Adrenal gland (tissue), 9 donors: ENCODE measurements at regions not wholly inside any gene's neighbourhood (a gene's known extent, or its start where the extent isn't known, plus 50 kb on each side); places are given as distances from the start of the nearest gene placed in this dataset.

Experiments used
- DNase-seq, 7 donors: peaks; one replicate each; pipeline ENCODE4 v3.0.0-alpha.2; 2019 to 2020
- H3K27ac ChIP-seq, 5 donors: fragments of 200-600 bp; sonication (generic) in 4 of 5; 1 replicate in 3 of 5; 2 replicates in 2 of 5; pipeline versions ENCODE4 v1.5.1 to v1.8.0; 2016 to 2020; ENCODE audit warnings: mild to moderate bottlenecking in 1 of 5
- H3K27me3 ChIP-seq: fragments of 200-600 bp; 2 replicates; pipeline ENCODE4 v1.8.0; 2021
- H3K36me3 ChIP-seq, 2 donors: fragments of 200-600 bp; replicated peaks in 1 of 2; 1 replicate in 1 of 2; 2 replicates in 1 of 2; pipeline versions ENCODE4 v1.5.1 to v1.8.0; 2018 to 2022
- H3K4me1 ChIP-seq, 2 donors: fragments of 200-600 bp; replicated peaks in 1 of 2; 1 replicate in 1 of 2; 2 replicates in 1 of 2; pipeline versions ENCODE4 v1.5.1 to v1.8.0; 2018 to 2021
- H3K4me3 ChIP-seq, 4 donors: fragments of 200-600 bp; sonication (generic) in 3 of 4; one replicate each; pipeline ENCODE4 v1.5.1; 2016 to 2018
- H3K9me3 ChIP-seq, 3 donors: fragments of 200-600 bp; sonication (generic) in 1 of 3; replicated peaks in 1 of 3; 1 replicate in 2 of 3; 2 replicates in 1 of 3; pipeline versions ENCODE4 v1.5.1 to v1.8.0; 2016 to 2021
- POLR2A ChIP-seq, 2 donors: fragments of 450-650 bp; IDR thresholded peaks; one replicate each; pipeline ENCODE4 v1.6.1; 2017; ENCODE audit warnings: antibody characterized with exemption in 2 of 2, mild to moderate bottlenecking in 2 of 2, moderate library complexity in 1 of 2
- WGBS, 4 donors: extraction: QIAGEN DNeasy Blood & Tissue Kit in 2 of 4; methylation state at CpG; one replicate each; pipeline versions ENCODE4 v1.1.5 to v1.1.7; 2013 to 2017; 5-methylcytosine and 5-hydroxymethylcytosine counted together
- intact Hi-C, 2 donors: fragments of 100-400 bp; cut with DNase I; formaldehyde crosslinking; loops; one replicate each; pipeline versions ENCODE4 v1.14.1 to v1.15.0; 2022 to 2023
- TF ChIP-seq, protein P1 (sequence below), 6 experiments: fragments of 450-650 bp in 4 of 6; fragments of 200-600 bp in 2 of 6; sonication (generic) in 1 of 6; IDR thresholded peaks; 1 replicate in 5 of 6; 2 replicates in 1 of 6; pipeline versions ENCODE4 v1.5.1 to v1.8.0; 2016 to 2021; ENCODE audit warnings: antibody characterized with exemption in 6 of 6, mild to moderate bottlenecking in 2 of 6, moderate library complexity in 1 of 6
- donor health status: healthy with polysubstance abuse.
- donor health status: Bipolar disorder and iron deficiency.
- donor health status: DM: yes; HTN: yes; CAD: no.
- donor health status: DM: no; HTN: no; CAD: no.
- donor health status: DM: no; HTN: no; CAD: no.

- DNase-seq, result no peak
- Histone ChIP-seq H3K27ac (no peak overlapping the region), H3K4me3 (no peak overlapping the region), H3K27me3 (no peaks in the 10 kb centered on the region), H3K36me3 (no peaks in the 10 kb centered on the region), H3K9me3 (no peaks in the 10 kb centered on the region), H3K4me1 (no peaks in the 10 kb centered on the region)
- 79 to 90% (median 84%) methylated on average over 2 of the region's 2 CpGs for WGBS, 4 donors
- TF ChIP-seq, protein P1, sequence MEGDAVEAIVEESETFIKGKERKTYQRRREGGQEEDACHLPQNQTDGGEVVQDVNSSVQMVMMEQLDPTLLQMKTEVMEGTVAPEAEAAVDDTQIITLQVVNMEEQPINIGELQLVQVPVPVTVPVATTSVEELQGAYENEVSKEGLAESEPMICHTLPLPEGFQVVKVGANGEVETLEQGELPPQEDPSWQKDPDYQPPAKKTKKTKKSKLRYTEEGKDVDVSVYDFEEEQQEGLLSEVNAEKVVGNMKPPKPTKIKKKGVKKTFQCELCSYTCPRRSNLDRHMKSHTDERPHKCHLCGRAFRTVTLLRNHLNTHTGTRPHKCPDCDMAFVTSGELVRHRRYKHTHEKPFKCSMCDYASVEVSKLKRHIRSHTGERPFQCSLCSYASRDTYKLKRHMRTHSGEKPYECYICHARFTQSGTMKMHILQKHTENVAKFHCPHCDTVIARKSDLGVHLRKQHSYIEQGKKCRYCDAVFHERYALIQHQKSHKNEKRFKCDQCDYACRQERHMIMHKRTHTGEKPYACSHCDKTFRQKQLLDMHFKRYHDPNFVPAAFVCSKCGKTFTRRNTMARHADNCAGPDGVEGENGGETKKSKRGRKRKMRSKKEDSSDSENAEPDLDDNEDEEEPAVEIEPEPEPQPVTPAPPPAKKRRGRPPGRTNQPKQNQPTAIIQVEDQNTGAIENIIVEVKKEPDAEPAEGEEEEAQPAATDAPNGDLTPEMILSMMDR (IDR thresholded peaks at IDR 0.05), result no peak
- TF ChIP-seq POLR2A (IDR thresholded peaks at IDR 0.05), result no peak
- intact Hi-C loops, result no loop called here
These were observed 85.2 kb upstream of the PRR23C start for GRCh38 chr3:139129892-139130291.

- intact Hi-C loops, result no loop called here
- no peak for DNase-seq
- Histone ChIP-seq H3K27ac (no peak overlapping the region), H3K36me3 (no peaks in the 10 kb centered on the region), H3K4me3 (no peak overlapping the region), H3K27me3 (no peaks in the 10 kb centered on the region), H3K9me3 (no peaks in the 10 kb centered on the region), H3K4me1 (no peaks in the 10 kb centered on the region)
- TF ChIP-seq POLR2A (IDR thresholded peaks at IDR 0.05), result no peak
- TF ChIP-seq, protein P1 (IDR thresholded peaks at IDR 0.05), result no peak
- 69 to 83% (median 73%) methylated on average over 1 to 3 of the region's 3 CpGs for WGBS, 4 donors
These were observed 85.9 kb upstream of the PRR23C start for GRCh38 chr3:139130390-139131140.

DNA sequence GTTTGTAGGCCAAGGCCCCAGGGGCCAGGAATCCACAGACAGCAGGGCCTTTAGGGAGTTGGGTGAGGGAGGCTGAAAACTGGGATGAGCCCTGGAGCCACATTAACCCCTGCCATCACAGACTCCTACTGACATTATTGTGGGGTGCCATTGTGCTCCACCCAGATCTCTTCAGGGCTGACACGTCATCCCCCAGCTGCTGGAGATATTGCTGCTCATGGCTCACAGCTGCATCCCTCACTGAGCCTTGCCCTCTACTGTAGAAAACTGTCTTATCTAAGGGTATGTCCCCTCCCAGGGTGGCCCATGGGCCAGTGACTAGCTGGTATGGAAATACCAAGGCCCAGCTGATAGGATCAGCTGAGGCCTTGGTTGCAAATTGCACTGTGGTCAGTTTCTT is 87.3 kb upstream of the PRR23C start:
- H3K4me1 ChIP-seq, result no peaks in the 10 kb centered on the region
- TF ChIP-seq, protein P1 (IDR thresholded peaks at IDR 0.05), result no peak
- TF ChIP-seq POLR2A (IDR thresholded peaks at IDR 0.05), result no peak
- no peak overlapping the region for H3K27ac ChIP-seq
- intact Hi-C loops, result no loop called here
- no peak overlapping the region for H3K4me3 ChIP-seq
- WGBS, 4 donors, result 86 to 100% methylated on average over 1 of the region's 1 CpG; no CpG with 5 or more reads in 2 of the 4 donors
- H3K36me3 ChIP-seq, result no peaks in the 10 kb centered on the region
- DNase-seq, result no peak
- H3K27me3 ChIP-seq, result no peaks in the 10 kb centered on the region
- H3K9me3 ChIP-seq, result no peaks in the 10 kb centered on the region

GRCh38 chr3:139132976-139133375 is 88.3 kb upstream of the PRR23C start:
- no peak overlapping the region for H3K4me3 ChIP-seq
- intact Hi-C loops, result no loop called here
- 88 to 100% (median 93%) methylated on average over 1 of the region's 1 CpG for WGBS, 4 donors
- H3K4me1 ChIP-seq, result no peaks in the 10 kb centered on the region
- TF ChIP-seq, protein P1 (IDR thresholded peaks at IDR 0.05), result no peak
- no peak for TF ChIP-seq POLR2A (IDR thresholded peaks at IDR 0.05)
- H3K27ac ChIP-seq, result no peak overlapping the region
- H3K27me3 ChIP-seq, result no peaks in the 10 kb centered on the region
- no peak for DNase-seq
- H3K36me3 ChIP-seq, result no peaks in the 10 kb centered on the region
- no peaks in the 10 kb centered on the region for H3K9me3 ChIP-seq
